SK-N-MC (cell line): ENCODE measurements at regions not wholly inside any gene's neighbourhood (a gene's known extent, or its start where the extent isn't known, plus 50 kb on each side); places are given as distances from the start of the nearest gene placed in this dataset.

Experiments used
- EZH2 ChIP-seq: fragments of 200-600 bp; sonication (generic); IDR thresholded peaks from one replicate; pipeline ENCODE4 v1.6.1; 2017; ENCODE audit warnings: antibody characterized with exemption
- POLR2AphosphoS5 ChIP-seq: IDR thresholded peaks from 2 replicates; pipeline ENCODE4 v1.6.1; 2012; ENCODE audit warnings: mild to moderate bottlenecking, low read depth, low read length, borderline replicate concordance

GRCh38 chr2:207279520-207279919 lies 113.8 kb upstream of the KLF7 start:
- TF ChIP-seq EZH2 (no peak), POLR2AphosphoS5 (no peak)
